ENCODE measurements at regions not wholly inside any gene's neighbourhood (a gene's known extent, or its start where the extent isn't known, plus 50 kb on each side); places are given as distances from the start of the nearest gene placed in this dataset.

- TF ChIP-seq CTCF (IDR thresholded peaks at IDR 0.05 in 8 of 11, conservative IDR thresholded peaks at IDR 0.05 in 3 of 11): no peak
- no peak for TF ChIP-seq POLR2A (IDR thresholded peaks at IDR 0.05)
- TF ChIP-seq POLR2AphosphoS5 (IDR thresholded peaks at IDR 0.05): no peak
These were observed 406.1 kb upstream of the OR4E1 start for GRCh38 chr14:22079766-22080165.
